Lung (tissue), 11 donors: ENCODE measurements at regions not wholly inside any gene's neighbourhood (a gene's known extent, or its start where the extent isn't known, plus 50 kb on each side); places are given as distances from the start of the nearest gene placed in this dataset.

Experiments
- ATAC-seq: fragments of 200-7000 bp; cut with Tn5 transposase; one replicate; pipeline ENCODE4 v1.9.1; 2020; ENCODE audit warnings: moderate number of reproducible peaks; ENCODE audit not compliant: insufficient read depth, low FRiP score
- DNase-seq, 3 donors: peaks; one replicate each; pipeline ENCODE4 v3.0.0-alpha.2; 2013 to 2017
- H3K27ac ChIP-seq, 2 donors: one replicate each; pipeline ENCODE4 v1.5.1; 2013; ENCODE audit warnings: mild to moderate bottlenecking in 2 of 2, moderate library complexity in 2 of 2, control low read depth in 1 of 2, inconsistent platforms in 1 of 2, low read depth in 1 of 2, low read length in 1 of 2
- H3K27me3 ChIP-seq, 3 donors: one replicate each; pipeline ENCODE4 v1.5.1; 2013; ENCODE audit warnings: low read length in 2 of 3; ENCODE audit not compliant: control insufficient read depth in 3 of 3, insufficient read depth in 3 of 3
- H3K36me3 ChIP-seq, 4 donors: one replicate each; pipeline ENCODE4 v1.5.1; 2013; ENCODE audit warnings: low read length in 4 of 4, mild to moderate bottlenecking in 1 of 4, moderate library complexity in 1 of 4; ENCODE audit not compliant: control insufficient read depth in 4 of 4, insufficient read depth in 4 of 4
- H3K4me1 ChIP-seq, 5 donors: one replicate each; pipeline ENCODE4 v1.5.1; 2013; ENCODE audit warnings: low read length in 5 of 5, mild to moderate bottlenecking in 2 of 5, moderate library complexity in 1 of 5; ENCODE audit not compliant: control insufficient read depth in 5 of 5, insufficient read depth in 5 of 5
- H3K4me3 ChIP-seq: one replicate; pipeline ENCODE4 v1.5.1; 2013; ENCODE audit warnings: mild to moderate bottlenecking, control low read depth, moderate library complexity
- H3K9ac ChIP-seq, 2 donors: one replicate each; pipeline ENCODE4 v1.5.1; 2013; ENCODE audit warnings: low read length in 2 of 2, control low read depth in 1 of 2; ENCODE audit not compliant: insufficient read depth in 1 of 2
- H3K9me3 ChIP-seq, 4 donors: one replicate each; pipeline ENCODE4 v1.5.1; 2013; ENCODE audit warnings: low read length in 3 of 4, mild to moderate bottlenecking in 1 of 4, moderate library complexity in 1 of 4; ENCODE audit not compliant: control insufficient read depth in 4 of 4, insufficient read depth in 3 of 4
- WGBS, 2 donors: extraction: QIAGEN DNeasy Blood & Tissue Kit; methylation state at CpG; one replicate each; pipeline ENCODE4 v1.1.7; 2013; 5-methylcytosine and 5-hydroxymethylcytosine counted together
- TF ChIP-seq, protein P1 (sequence below): IDR thresholded peaks from 2 replicates; pipeline ENCODE4 v1.5.1; 2012; ENCODE audit warnings: mild to moderate bottlenecking; ENCODE audit errors: control extremely low read depth, extremely low read depth
- donor health status: control.
- donor health status: control.
- donor health status: Bipolar disorder and iron deficiency.
- donor health status: healthy.
- donor health status: DM: yes; HTN: yes; CAD: no.

GRCh38 chr13:31427151-31428100 lies 227.7 kb downstream of the B3GLCT start:
- no peaks in the 10 kb centered on the region for H3K4me1 ChIP-seq
- 52 to 65% methylated on average over 4 of the region's 4 CpGs for whole genome bisulfite sequencing, 2 donors
- H3K9ac ChIP-seq, result no peak overlapping the region
- no peak overlapping the region for H3K27ac ChIP-seq
- no peak overlapping the region for H3K4me3 ChIP-seq
- H3K9me3 ChIP-seq, result peaks cover 0 to 2% (median 0%) of the 10 kb centered on the region in 4 donors
- TF ChIP-seq, protein P1, sequence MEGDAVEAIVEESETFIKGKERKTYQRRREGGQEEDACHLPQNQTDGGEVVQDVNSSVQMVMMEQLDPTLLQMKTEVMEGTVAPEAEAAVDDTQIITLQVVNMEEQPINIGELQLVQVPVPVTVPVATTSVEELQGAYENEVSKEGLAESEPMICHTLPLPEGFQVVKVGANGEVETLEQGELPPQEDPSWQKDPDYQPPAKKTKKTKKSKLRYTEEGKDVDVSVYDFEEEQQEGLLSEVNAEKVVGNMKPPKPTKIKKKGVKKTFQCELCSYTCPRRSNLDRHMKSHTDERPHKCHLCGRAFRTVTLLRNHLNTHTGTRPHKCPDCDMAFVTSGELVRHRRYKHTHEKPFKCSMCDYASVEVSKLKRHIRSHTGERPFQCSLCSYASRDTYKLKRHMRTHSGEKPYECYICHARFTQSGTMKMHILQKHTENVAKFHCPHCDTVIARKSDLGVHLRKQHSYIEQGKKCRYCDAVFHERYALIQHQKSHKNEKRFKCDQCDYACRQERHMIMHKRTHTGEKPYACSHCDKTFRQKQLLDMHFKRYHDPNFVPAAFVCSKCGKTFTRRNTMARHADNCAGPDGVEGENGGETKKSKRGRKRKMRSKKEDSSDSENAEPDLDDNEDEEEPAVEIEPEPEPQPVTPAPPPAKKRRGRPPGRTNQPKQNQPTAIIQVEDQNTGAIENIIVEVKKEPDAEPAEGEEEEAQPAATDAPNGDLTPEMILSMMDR, result no peak
- DNase-seq, result no peak
- H3K27me3 ChIP-seq, result no peaks in the 10 kb centered on the region
- no peak for ATAC-seq
- no peaks in the 10 kb centered on the region for H3K36me3 ChIP-seq

DNA sequence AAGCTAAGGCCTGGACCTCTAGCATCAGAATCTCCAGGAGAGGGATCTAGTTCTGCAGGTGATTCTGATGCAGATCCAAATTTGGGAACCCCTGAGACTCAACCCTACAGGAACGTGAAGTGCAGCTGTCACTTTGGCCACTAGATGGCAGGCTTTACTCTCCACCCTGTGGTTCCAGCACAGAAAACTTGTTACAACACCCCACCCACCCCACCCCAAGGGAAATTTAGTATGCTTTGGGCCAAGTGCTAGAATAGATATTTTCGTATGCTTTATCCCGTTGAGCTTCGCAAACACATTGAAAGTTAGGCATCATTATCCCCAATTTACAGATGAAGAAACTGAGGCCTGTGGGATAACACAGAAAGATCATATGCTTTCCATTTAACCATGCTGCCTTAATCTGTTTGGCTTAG lies 232.0 kb downstream of the B3GLCT start:
- DNase-seq (peak; percentile 29 to 47 (median 46)), ATAC-seq (no peak)
- no peak overlapping the region for H3K4me3 ChIP-seq
- H3K4me1 ChIP-seq, result peaks cover 0 to 4% (median 0%) of the 10 kb centered on the region in 5 donors
- peaks cover 0 to 3% (median 0%) of the 10 kb centered on the region in 4 donors for H3K9me3 ChIP-seq
- TF ChIP-seq, protein P1, result peak; percentile 38
- 26 to 44% methylated on average over 4 of the region's 4 CpGs for WGBS, 2 donors
- no peaks in the 10 kb centered on the region for H3K27me3 ChIP-seq
- H3K27ac ChIP-seq, result no peak overlapping the region
- no peak overlapping the region for H3K9ac ChIP-seq
- no peaks in the 10 kb centered on the region for H3K36me3 ChIP-seq

- WGBS, 2 donors, result 53 to 79% methylated on average over 1 of the region's 1 CpG
- no peak for ATAC-seq
- peaks cover 0 to 3% (median 0%) of the 10 kb centered on the region in 4 donors for H3K9me3 ChIP-seq
- H3K36me3 ChIP-seq, result no peaks in the 10 kb centered on the region
- TF ChIP-seq, protein P1, result no peak
- no peak overlapping the region for H3K9ac ChIP-seq
- DNase-seq, result no peak
- H3K4me3 ChIP-seq, result no peak overlapping the region
- H3K4me1 ChIP-seq, result peaks cover 0 to 5% (median 0%) of the 10 kb centered on the region in 5 donors
- no peaks in the 10 kb centered on the region for H3K27me3 ChIP-seq
- no peak overlapping the region for H3K27ac ChIP-seq
These were observed 233.4 kb downstream of the B3GLCT start for GRCh38 chr13:31433207-31433606.
